ENCODE measurements at regions not wholly inside any gene's neighbourhood (a gene's known extent, or its start where the extent isn't known, plus 50 kb on each side); places are given as distances from the start of the nearest gene placed in this dataset.
A peak's percentile ranks its signal among the peaks of the same experiment; 100 is the strongest.

DNA sequence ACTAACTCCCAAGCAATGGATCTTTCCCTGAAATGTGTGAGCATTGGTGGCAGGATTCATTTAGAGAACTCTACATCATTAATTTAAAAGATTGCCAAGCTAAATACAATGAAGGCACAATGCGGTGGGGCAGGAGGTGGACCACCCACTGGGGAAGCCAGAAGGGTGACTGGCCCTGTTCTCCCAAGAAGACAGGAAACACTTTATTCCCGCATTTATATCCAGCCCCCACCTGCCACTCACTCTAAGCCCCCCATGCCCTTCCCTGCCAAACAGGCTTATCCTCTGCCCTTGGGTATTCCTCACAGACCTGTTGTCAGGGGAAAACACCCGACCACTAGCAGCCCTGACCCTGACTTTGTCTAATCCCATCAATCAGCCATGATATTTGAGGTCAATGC lies 189.1 kb upstream of the UBL3 start:
- no peaks in the 10 kb centered on the region for H3K36me3 ChIP-seq (ENCODE audit: control insufficient read depth in 2 of 4, insufficient read depth in 4 of 4, low read length in 3 of 4)
- H3K4me3 ChIP-seq (ENCODE audit: extremely low read depth in 1 of 4, insufficient read depth in 2 of 4, low read depth in 3 of 4, low read length in 4 of 4) = no peak overlapping the region
- H2AFZ ChIP-seq (ENCODE audit: low read length) = no peak overlapping the region
- ChIA-PET POLR2A (ENCODE audit: partially characterized antibody) (interaction anchor here (1.3 to 1.7 kb wide), 2 partner anchors 12 to 72 kb away, joined by 4 to 5 read pairs; no protein-coding TSS in a partner anchor), CTCF (ENCODE audit: partially characterized antibody) (interaction anchor here (0.6 to 1.7 kb wide), 7 partner anchors 11 to 1070 kb away, joined by 3 to 8 read pairs (median 4); no protein-coding TSS in a partner anchor)
- no peak overlapping the region; the same call in 1 of the 2 replicates for H2BK12ac ChIP-seq (ENCODE audit: low read depth, low read length)
- FAIRE-seq (no peak), DNase-seq (ENCODE audit: low read depth in 1 of 2, low spot score in 2 of 2) (no peak)
- H3K4me1 ChIP-seq (replicated peaks in 1 of 4; ENCODE audit: control insufficient read depth in 3 of 4, insufficient read depth in 4 of 4, low read length in 3 of 4) = peaks cover 0 to 7% (median 5%) of the 10 kb centered on the region in 4 experiments; a peak in 4 of 7 replicates
- H2BK120ac ChIP-seq (replicated peaks; ENCODE audit: low read depth, low read length) = no peak overlapping the region
- H3K18ac ChIP-seq (ENCODE audit: extremely low read depth, low read length) = peak overlapping the region; percentile 6; the same call in 1 of the 2 replicates
- no peak overlapping the region for H4K8ac ChIP-seq (ENCODE audit: extremely low read depth, insufficient read depth, low read length)
- no peaks in the 10 kb centered on the region for H4K20me1 ChIP-seq (replicated peaks in 1 of 2; ENCODE audit: control insufficient read depth in 1 of 2, insufficient read depth in 2 of 2, low read length in 2 of 2)
- no peak overlapping the region for H2BK5ac ChIP-seq (ENCODE audit: low read depth, low read length)
- no peak overlapping the region for H3K9ac ChIP-seq (replicated peaks in 1 of 4; ENCODE audit: extremely low read depth in 1 of 4, low read depth in 3 of 4, low read length in 3 of 4)
- no peak overlapping the region for H2AK5ac ChIP-seq (ENCODE audit: low read depth, low read length)
- H3K79me2 ChIP-seq (ENCODE audit: control insufficient read depth in 1 of 2, insufficient read depth in 2 of 2, low read length in 2 of 2) = no peaks in the 10 kb centered on the region
- H3K27ac ChIP-seq (ENCODE audit: low read depth, low read length) = no peak overlapping the region
- H3K9me3 ChIP-seq (ENCODE audit: insufficient read depth in 2 of 2, low read depth in 1 of 2, low read length in 1 of 2) = no peaks in the 10 kb centered on the region
- H4K5ac ChIP-seq (ENCODE audit: insufficient read length, low read depth, low read length) = no peak overlapping the region
- no peak overlapping the region for H3K4me2 ChIP-seq (ENCODE audit: insufficient read depth in 1 of 2, low read depth in 2 of 2, low read length in 2 of 2)
- no peak overlapping the region for H4K91ac ChIP-seq (replicated peaks; ENCODE audit: insufficient read length, low read length)
- WGBS, 2 experiments (ENCODE audit: extremely low coverage in 1 of 2, insufficient coverage in 1 of 2, insufficient read length in 1 of 2, insufficient replicate concordance in 2 of 2, low coverage in 1 of 2, low lambda C conversion rate in 2 of 2, missing lambda C conversion rate in 1 of 2) = 82% methylated on average over 3 of the region's 3 CpGs; no CpG with 5 or more reads in 1 of the 2 experiments
- H3K79me1 ChIP-seq (ENCODE audit: low read depth, low read length) = no peaks in the 10 kb centered on the region
- H2BK15ac ChIP-seq (ENCODE audit: low read length) = no peak overlapping the region
- peak overlapping the region; percentile 32 for H3K4ac ChIP-seq (replicated peaks; ENCODE audit: insufficient read length, low read depth, low read length)
- H3K23ac ChIP-seq (ENCODE audit: insufficient read length) = no peak overlapping the region
- H3K27me3 ChIP-seq (replicated peaks in 1 of 4; ENCODE audit: control insufficient read depth in 3 of 4, extremely low read depth in 1 of 4, insufficient read depth in 3 of 4, low read length in 3 of 4) = no peaks in the 10 kb centered on the region; a peak in 1 of 7 replicates
- no peaks in the 10 kb centered on the region for H3K23me2 ChIP-seq (ENCODE audit: low read depth, low read length)
- no peak overlapping the region for H3K56ac ChIP-seq (replicated peaks; ENCODE audit: insufficient read length, low read depth, low read length)
- H2BK20ac ChIP-seq (ENCODE audit: low read length) = no peak overlapping the region
- H3K14ac ChIP-seq (ENCODE audit: insufficient read length) = no peak overlapping the region
- TF ChIP-seq KDM1A (IDR thresholded peaks at IDR 0.05; ENCODE audit: borderline replicate concordance, low read length) = no peak
- no peak for TF ChIP-seq CHD1 (IDR thresholded peaks at IDR 0.05; ENCODE audit: low read depth, low read length)
- no peak for TF ChIP-seq PHF8 (conservative IDR thresholded peaks at IDR 0.05; ENCODE audit: low read depth, low read length)
- TF ChIP-seq, protein P1, sequence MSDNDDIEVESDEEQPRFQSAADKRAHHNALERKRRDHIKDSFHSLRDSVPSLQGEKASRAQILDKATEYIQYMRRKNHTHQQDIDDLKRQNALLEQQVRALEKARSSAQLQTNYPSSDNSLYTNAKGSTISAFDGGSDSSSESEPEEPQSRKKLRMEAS (IDR thresholded peaks at IDR 0.05) = no peak
